Activated naive CD8-positive, alpha-beta T cell treated with anti-CD3 and anti-CD28 coated beads for 36 hours (primary cell): ENCODE measurements at regions not wholly inside any gene's neighbourhood (a gene's known extent, or its start where the extent isn't known, plus 50 kb on each side); places are given as distances from the start of the nearest gene placed in this dataset.
"Not testable (repeated sequence)": the region's sequence is repeated elsewhere in the genome, so short reads cannot be mapped to it uniquely, and the experiment has no call there.

ENCODE experiments used
- DNase-seq: peaks from one replicate; pipeline ENCODE4 v3.0.0; 2021
- H3K27ac Mint-ChIP-seq: one replicate; pipeline ENCODE4 v1.8.0; 2022; ENCODE audit warnings: mild to moderate bottlenecking, moderate library complexity, mixed read lengths
- H3K27me3 Mint-ChIP-seq: one replicate; pipeline ENCODE4 v1.8.0; 2022; ENCODE audit warnings: mild to moderate bottlenecking, mixed read lengths
- H3K36me3 Mint-ChIP-seq: one replicate; pipeline ENCODE4 v1.8.0; 2021; ENCODE audit warnings: mild to moderate bottlenecking, mixed read lengths
- H3K4me1 Mint-ChIP-seq: one replicate; pipeline ENCODE4 v1.8.0; 2021; ENCODE audit warnings: mixed read lengths
- H3K4me3 Mint-ChIP-seq: one replicate; pipeline ENCODE4 v1.8.0; 2022; ENCODE audit warnings: mild to moderate bottlenecking, moderate library complexity, mixed read lengths
- H3K9me3 Mint-ChIP-seq: one replicate; pipeline ENCODE4 v1.8.0; 2022; ENCODE audit warnings: mixed read lengths

- H3K4me3 Mint-ChIP-seq, result no peak overlapping the region
- no peaks in the 10 kb centered on the region for H3K27me3 Mint-ChIP-seq
- peaks cover 3% of the 10 kb centered on the region for H3K9me3 Mint-ChIP-seq
- H3K27ac Mint-ChIP-seq, result no peak overlapping the region
- DNase-seq, result no peak
- no peaks in the 10 kb centered on the region for H3K36me3 Mint-ChIP-seq
- no peaks in the 10 kb centered on the region for H3K4me1 Mint-ChIP-seq
Measured at GRCh38 chr5:2863675-2864433, 112.4 kb upstream of the IRX2 start.

- no peaks in the 10 kb centered on the region for H3K27me3 Mint-ChIP-seq
- no peak overlapping the region for H3K4me3 Mint-ChIP-seq
- H3K4me1 Mint-ChIP-seq, result no peaks in the 10 kb centered on the region
- DNase-seq, result no peak
- peaks cover 3% of the 10 kb centered on the region for H3K9me3 Mint-ChIP-seq
- no peaks in the 10 kb centered on the region for H3K36me3 Mint-ChIP-seq
- H3K27ac Mint-ChIP-seq, result no peak overlapping the region
Measured at GRCh38 chr5:2863133-2863532, 111.7 kb upstream of the IRX2 start.

GRCh38 chr5:2862176-2862575, 110.7 kb upstream of the IRX2 start:
- H3K27ac Mint-ChIP-seq, H3K9me3 Mint-ChIP-seq, DNase-seq, H3K27me3 Mint-ChIP-seq, H3K4me3 Mint-ChIP-seq, H3K4me1 Mint-ChIP-seq, H3K36me3 Mint-ChIP-seq: not testable (repeated sequence)

GRCh38 chr5:2861605-2862004, 110.1 kb upstream of the IRX2 start:
- H3K27ac Mint-ChIP-seq, result no peak overlapping the region

GRCh38 chr5:2860101-2860500, 108.6 kb upstream of the IRX2 start:
- H3K4me1 Mint-ChIP-seq, result no peaks in the 10 kb centered on the region
- no peak for DNase-seq
- H3K27ac Mint-ChIP-seq, result no peak overlapping the region
- no peaks in the 10 kb centered on the region for H3K36me3 Mint-ChIP-seq
- H3K9me3 Mint-ChIP-seq, result peaks cover 4% of the 10 kb centered on the region
- no peak overlapping the region for H3K4me3 Mint-ChIP-seq
- H3K27me3 Mint-ChIP-seq, result peaks cover 3% of the 10 kb centered on the region

More at GRCh38 chr5:2861605-2862004, 110.1 kb upstream of the IRX2 start:
- Mint-ChIP-seq H3K4me1 (no peaks in the 10 kb centered on the region), H3K27me3 (no peaks in the 10 kb centered on the region), H3K36me3 (no peaks in the 10 kb centered on the region), H3K4me3 (no peak overlapping the region), H3K9me3 (peaks cover 3% of the 10 kb centered on the region)
- no peak for DNase-seq

- no peaks in the 10 kb centered on the region for H3K4me1 Mint-ChIP-seq
- peaks cover 4% of the 10 kb centered on the region for H3K27me3 Mint-ChIP-seq
- peaks cover 4% of the 10 kb centered on the region for H3K9me3 Mint-ChIP-seq
- DNase-seq, result no peak
- H3K36me3 Mint-ChIP-seq, result no peaks in the 10 kb centered on the region
- no peak overlapping the region for H3K27ac Mint-ChIP-seq
- no peak overlapping the region for H3K4me3 Mint-ChIP-seq
Measured at GRCh38 chr5:2857837-2858236, 106.4 kb upstream of the IRX2 start.

- no peak overlapping the region for H3K27ac Mint-ChIP-seq
- DNase-seq, result no peak
Measured at GRCh38 chr5:2856206-2856605, 104.7 kb upstream of the IRX2 start.

GRCh38 chr5:2852446-2852845, 101.0 kb upstream of the IRX2 start:
- peaks cover 1% of the 10 kb centered on the region for H3K9me3 Mint-ChIP-seq
- no peaks in the 10 kb centered on the region for H3K36me3 Mint-ChIP-seq
- H3K4me1 Mint-ChIP-seq, result no peaks in the 10 kb centered on the region
- H3K27ac Mint-ChIP-seq, result no peak overlapping the region
- DNase-seq, result no peak
- H3K4me3 Mint-ChIP-seq, result no peak overlapping the region
- H3K27me3 Mint-ChIP-seq, result peaks cover 4% of the 10 kb centered on the region

More at GRCh38 chr5:2856206-2856605, 104.7 kb upstream of the IRX2 start:
- peaks cover 1% of the 10 kb centered on the region for H3K9me3 Mint-ChIP-seq
- H3K4me3 Mint-ChIP-seq, result no peak overlapping the region
- no peaks in the 10 kb centered on the region for H3K4me1 Mint-ChIP-seq
- peaks cover 4% of the 10 kb centered on the region for H3K27me3 Mint-ChIP-seq
- no peaks in the 10 kb centered on the region for H3K36me3 Mint-ChIP-seq

- DNase-seq, result no peak
- H3K4me3 Mint-ChIP-seq, result no peak overlapping the region
- no peaks in the 10 kb centered on the region for H3K4me1 Mint-ChIP-seq
- H3K9me3 Mint-ChIP-seq, result peaks cover 1% of the 10 kb centered on the region
- no peak overlapping the region for H3K27ac Mint-ChIP-seq
- H3K27me3 Mint-ChIP-seq, result peaks cover 4% of the 10 kb centered on the region
- H3K36me3 Mint-ChIP-seq, result no peaks in the 10 kb centered on the region
Measured at GRCh38 chr5:2851895-2852294, 100.4 kb upstream of the IRX2 start.

GRCh38 chr5:2849429-2849828, 98.0 kb upstream of the IRX2 start:
- Mint-ChIP-seq H3K4me3 (no peak overlapping the region), H3K36me3 (no peaks in the 10 kb centered on the region), H3K27ac (no peak overlapping the region), H3K9me3 (no peaks in the 10 kb centered on the region), H3K4me1 (no peaks in the 10 kb centered on the region), H3K27me3 (no peaks in the 10 kb centered on the region)
- DNase-seq, result no peak

GRCh38 chr5:2848619-2849018, 97.1 kb upstream of the IRX2 start:
- DNase-seq, result no peak
- Mint-ChIP-seq H3K9me3 (no peaks in the 10 kb centered on the region), H3K4me1 (no peaks in the 10 kb centered on the region), H3K4me3 (no peak overlapping the region), H3K27ac (no peak overlapping the region), H3K27me3 (no peaks in the 10 kb centered on the region), H3K36me3 (no peaks in the 10 kb centered on the region)

GRCh38 chr5:2847608-2848007, 96.1 kb upstream of the IRX2 start:
- no peaks in the 10 kb centered on the region for H3K9me3 Mint-ChIP-seq
- no peak overlapping the region for H3K4me3 Mint-ChIP-seq
- no peaks in the 10 kb centered on the region for H3K36me3 Mint-ChIP-seq
- H3K27ac Mint-ChIP-seq, result no peak overlapping the region
- H3K27me3 Mint-ChIP-seq, result no peaks in the 10 kb centered on the region
- no peak for DNase-seq
- no peaks in the 10 kb centered on the region for H3K4me1 Mint-ChIP-seq

GRCh38 chr5:2841208-2841607, 89.7 kb upstream of the IRX2 start:
- DNase-seq, result no peak
- no peak overlapping the region for H3K4me3 Mint-ChIP-seq
- no peaks in the 10 kb centered on the region for H3K36me3 Mint-ChIP-seq
- H3K27me3 Mint-ChIP-seq, result no peaks in the 10 kb centered on the region
- H3K9me3 Mint-ChIP-seq, result no peaks in the 10 kb centered on the region
- H3K27ac Mint-ChIP-seq, result no peak overlapping the region
- H3K4me1 Mint-ChIP-seq, result no peaks in the 10 kb centered on the region

- DNase-seq, result no peak
- no peaks in the 10 kb centered on the region for H3K4me1 Mint-ChIP-seq
- H3K4me3 Mint-ChIP-seq, result no peak overlapping the region
- no peaks in the 10 kb centered on the region for H3K36me3 Mint-ChIP-seq
- H3K9me3 Mint-ChIP-seq, result no peaks in the 10 kb centered on the region
- H3K27ac Mint-ChIP-seq, result no peak overlapping the region
- H3K27me3 Mint-ChIP-seq, result no peaks in the 10 kb centered on the region
Measured at GRCh38 chr5:2840372-2840915, 89.0 kb upstream of the IRX2 start.

GRCh38 chr5:2836133-2836532, 84.7 kb upstream of the IRX2 start:
- Mint-ChIP-seq H3K36me3 (no peaks in the 10 kb centered on the region), H3K27ac (no peak overlapping the region), H3K4me3 (no peak overlapping the region), H3K4me1 (no peaks in the 10 kb centered on the region), H3K9me3 (no peaks in the 10 kb centered on the region), H3K27me3 (no peaks in the 10 kb centered on the region)
- DNase-seq, result no peak

GRCh38 chr5:2833556-2833955, 82.1 kb upstream of the IRX2 start:
- no peaks in the 10 kb centered on the region for H3K36me3 Mint-ChIP-seq
- no peaks in the 10 kb centered on the region for H3K9me3 Mint-ChIP-seq
- no peak overlapping the region for H3K27ac Mint-ChIP-seq
- no peaks in the 10 kb centered on the region for H3K4me1 Mint-ChIP-seq
- no peak overlapping the region for H3K4me3 Mint-ChIP-seq
- DNase-seq, result no peak
- H3K27me3 Mint-ChIP-seq, result no peaks in the 10 kb centered on the region
